G401 (cell line): ENCODE measurements at regions not wholly inside any gene's neighbourhood (a gene's known extent, or its start where the extent isn't known, plus 50 kb on each side); places are given as distances from the start of the nearest gene placed in this dataset.

Experiments
- DNase-seq: peaks from one replicate; pipeline ENCODE4 v3.0.0-alpha.2; 2015; ENCODE audit warnings: low spot score
- in situ Hi-C: cut with HindIII; loops from 2 replicates; pipeline ENCODE4 v1.10.0; 2016; ENCODE audit warnings: low sequenced_read_pairs, mixed read lengths

DNA sequence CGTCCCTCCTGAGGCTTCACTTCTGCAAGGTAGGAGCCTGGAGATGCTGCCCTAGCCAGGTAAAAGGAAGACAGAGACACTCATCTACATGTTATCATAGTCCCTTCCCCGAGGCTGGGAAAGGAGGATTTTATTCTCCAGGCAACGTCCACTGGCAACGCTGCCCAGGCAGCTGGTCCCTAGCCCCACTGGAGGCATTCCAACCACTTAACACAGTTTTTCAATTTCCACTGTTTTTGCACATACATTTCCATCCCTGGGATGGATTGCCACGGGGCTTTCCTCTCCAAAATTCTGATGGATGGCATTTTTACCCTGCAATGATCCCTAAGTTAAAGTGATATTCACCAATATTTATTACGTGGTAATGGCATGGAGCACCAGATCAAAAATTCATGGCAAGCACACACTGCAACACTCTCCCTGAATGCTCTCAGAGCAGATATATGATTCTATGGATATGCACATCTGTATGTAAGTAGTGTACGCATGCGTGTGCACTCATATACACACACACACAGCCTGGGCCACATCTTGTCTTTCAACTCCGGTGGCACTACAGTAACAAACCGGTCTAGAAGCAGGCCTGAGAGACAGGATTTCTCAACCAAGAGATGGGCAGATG lies 322.3 kb upstream of the TSHZ3 start:
- no peak for DNase-seq

DNA sequence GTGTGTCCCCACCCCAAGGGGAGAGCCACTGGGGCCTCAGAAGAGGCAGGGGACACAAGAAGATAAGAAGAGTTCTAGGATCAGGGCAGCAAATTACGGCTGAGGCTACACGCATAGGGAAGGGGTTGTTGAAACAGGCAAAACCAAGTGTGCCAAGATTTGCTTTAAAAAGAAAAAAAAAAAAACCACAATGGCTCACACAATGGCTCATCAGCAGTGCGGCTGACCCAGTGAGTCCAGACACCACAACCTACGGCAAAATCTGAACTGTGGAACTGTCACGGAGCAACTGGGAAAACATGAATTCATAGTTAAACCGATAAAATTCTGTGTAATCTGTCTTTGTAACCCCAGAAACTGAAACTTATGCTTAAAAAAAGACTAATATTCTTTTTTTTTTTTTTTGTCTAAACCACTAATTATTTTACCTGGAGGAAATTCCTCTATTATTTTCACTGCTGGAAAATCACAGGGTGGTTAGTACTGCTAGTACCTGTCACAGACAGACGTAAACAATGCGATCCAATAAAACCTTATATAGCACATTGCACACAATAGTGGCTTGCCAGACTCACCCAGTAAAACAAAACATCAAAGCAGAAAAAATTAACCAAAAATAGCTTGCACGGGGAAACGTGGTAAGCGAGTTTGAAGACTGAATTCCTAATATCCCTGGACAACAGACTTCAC lies 325.4 kb upstream of the TSHZ3 start:
- no peak for DNase-seq
- in situ Hi-C loops: no loop called here

More for the DNA sequence above, 322.3 kb upstream of the TSHZ3 start:
- in situ Hi-C loops: no loop called here

DNA sequence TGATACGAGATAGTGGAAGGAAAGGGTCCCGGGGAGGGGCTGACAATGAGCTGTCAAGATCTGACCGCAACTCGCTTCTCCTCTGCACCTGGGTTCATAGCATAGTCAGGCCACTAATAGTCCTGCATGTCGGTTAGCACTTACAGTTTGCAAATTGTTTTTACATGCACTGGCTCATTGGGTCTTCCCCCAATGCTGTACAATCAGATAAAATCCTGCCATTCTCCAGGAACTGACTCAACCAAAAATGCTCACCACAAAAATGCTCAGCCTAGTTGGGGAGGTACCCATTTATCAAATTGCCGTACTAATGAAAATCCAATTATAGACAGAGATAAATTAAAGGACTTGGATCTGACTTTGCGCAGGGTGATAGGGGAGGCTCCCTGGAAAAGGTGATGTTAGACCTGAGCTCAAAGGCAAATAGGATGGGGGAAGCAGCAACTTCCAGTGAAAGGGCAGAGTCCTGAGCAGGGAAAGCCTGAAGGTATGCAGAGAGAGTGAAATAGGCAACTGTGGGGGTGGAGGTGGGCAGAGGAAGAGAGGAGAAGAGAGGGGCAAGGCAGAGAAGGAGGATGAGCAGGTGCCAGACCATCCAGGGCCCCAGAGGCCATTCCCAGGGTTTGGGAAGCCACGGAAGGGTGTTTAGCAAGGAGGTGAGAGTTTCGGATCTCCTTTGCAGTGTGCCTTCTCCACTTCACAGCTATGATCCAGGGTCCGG lies 326.1 kb upstream of the TSHZ3 start:
- no peak for DNase-seq
- in situ Hi-C loops: no loop called here

DNA sequence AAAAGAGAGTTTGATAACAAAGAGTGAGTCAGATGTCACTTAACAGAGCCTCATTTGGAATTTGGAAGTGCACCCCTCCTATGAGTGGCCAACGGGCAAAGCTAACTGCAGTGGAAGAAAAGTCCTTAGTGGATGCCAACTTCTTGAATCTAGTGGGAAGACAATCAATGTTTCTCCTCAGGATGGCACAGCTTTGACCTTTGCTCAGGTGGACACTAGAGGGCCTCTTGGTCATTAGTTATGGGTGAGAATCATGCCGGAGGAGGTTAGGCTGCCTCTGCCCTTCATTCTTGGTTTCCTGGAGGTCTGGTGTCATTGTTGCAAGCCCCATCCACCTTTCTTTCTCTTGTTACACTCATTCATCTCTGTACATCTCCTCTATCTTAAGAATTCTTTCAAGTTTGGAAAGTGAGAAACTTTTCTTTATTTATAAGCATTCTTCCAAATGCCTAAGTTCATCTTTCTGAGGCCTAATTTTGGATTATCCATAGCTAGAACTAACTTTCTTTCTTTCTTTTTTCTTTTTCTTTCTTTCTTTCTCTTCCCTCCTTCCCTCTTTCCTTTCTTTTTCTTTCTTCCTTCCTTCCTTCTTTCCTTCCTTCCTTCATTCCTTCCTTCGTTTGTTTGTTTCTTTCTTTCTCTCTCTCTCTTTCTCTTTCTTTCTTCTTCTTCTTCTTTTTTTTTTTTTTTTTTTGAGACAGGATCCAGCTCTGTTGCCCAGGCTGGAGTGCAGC lies 327.2 kb upstream of the TSHZ3 start:
- in situ Hi-C loops: no loop called here
- no peak for DNase-seq

DNA sequence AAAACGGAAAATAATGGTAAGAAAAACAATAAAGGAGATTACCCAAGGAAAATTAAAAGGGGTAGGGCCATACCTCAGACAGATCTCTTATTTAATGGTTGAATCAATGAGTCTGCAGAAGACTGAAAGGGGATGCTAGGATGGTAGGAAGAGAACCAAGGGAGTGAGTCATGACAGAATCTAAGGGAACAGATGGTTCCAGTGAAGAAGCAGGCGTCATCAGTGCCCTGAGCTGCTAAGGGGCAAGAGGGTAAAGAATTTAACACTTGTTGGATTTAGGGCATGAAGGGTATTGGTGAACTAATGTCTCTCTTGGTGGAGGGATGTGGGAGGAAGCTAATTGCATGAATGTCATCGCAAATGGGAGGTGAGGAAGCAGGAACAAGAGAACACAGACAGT lies 329.2 kb upstream of the TSHZ3 start:
- in situ Hi-C loops: no loop called here
- DNase-seq: no peak

DNA sequence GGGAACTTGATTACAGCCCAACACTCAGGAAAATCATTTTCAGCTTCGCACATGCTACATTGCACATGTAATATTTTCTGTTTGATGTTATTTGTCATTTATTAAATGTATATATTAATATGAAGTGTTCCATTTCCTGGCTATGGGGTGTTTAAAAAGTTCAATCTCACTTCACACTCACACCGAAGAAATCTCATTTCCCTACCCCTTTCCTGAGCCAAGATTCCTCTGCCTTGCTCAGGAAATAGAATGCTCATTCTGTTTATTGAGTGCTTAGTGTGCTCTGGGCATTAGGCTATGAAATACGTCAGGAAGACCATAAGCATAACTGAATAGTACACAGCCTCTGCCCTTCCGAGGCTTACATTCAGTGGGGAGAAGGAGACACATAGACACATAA lies 331.9 kb upstream of the TSHZ3 start:
- no peak for DNase-seq
- in situ Hi-C loops: no loop called here

DNA sequence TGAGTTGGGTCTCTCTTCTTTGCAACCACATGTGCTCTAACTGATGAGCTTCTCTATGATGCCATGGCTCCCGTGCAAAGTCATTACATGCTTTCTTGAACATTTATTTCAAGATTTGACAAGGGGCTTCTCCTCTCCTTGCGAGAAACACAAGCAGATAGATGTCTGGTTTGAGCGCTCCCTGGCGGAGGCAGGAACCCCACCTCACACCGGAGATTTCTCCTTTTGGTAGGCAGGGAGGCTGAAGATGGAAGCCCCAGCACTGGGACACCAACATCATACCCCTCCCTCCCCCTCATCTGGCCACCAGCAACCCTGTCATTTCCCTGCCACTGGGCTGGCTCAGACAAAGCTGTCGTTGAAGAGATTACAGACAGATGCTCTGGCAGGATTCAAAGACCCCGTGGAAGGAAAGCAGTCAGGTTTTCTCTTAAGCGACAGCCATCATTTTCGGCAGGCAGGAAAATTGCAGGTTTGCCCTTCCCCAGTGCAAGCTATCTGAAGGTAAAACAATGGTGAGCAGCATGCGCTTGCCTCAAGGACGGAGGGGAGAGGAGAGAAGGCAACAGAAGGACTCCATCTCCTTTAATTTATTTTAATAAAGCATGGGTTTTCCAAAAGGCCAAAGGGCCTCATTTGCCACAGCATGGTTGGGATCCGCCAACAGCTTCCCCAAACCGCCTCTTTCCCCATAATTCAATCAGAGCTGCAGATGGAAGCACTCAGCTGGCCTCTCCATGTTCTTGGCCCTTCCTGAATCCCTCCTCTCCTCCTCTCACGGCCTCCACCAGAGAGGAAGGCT lies 344.1 kb upstream of the TSHZ3 start:
- in situ Hi-C loops: no loop called here
- DNase-seq: no peak

DNA sequence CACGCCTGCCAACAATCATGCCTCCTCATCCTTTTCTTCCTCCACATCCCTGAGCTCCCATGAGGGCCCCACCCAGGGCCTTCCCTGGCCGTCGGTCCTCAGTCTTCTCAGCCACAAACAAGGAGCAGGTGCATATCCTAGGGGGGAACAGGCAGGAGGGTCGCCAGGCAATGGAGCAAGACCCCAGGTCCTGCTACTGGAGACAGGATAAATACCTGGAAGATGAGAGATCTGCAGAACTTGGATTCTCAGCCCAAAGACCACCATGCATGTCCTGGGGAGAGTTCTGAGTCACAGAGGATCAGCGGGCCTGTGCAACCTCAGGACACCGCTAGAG lies 344.7 kb upstream of the TSHZ3 start:
- DNase-seq: no peak
- in situ Hi-C loops: no loop called here

DNA sequence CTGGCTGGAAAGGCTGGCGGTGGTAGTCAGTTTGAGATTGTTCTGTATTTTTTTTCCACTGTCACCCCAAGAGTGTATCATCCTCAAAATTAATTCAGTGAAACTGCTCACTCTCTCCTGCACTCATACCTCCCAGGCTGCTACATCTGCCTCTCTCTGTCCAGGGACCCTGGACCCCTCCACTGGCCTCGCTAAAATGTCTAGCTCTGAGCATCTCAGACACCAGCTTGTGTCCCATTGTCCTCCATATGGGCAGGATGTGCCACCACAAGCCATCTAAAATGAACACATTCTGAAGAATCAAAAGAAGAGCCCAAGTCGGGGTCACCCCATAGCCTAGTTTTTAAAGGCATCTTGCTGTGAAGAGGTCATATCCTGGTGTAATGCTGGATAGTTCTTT lies 345.5 kb upstream of the TSHZ3 start:
- in situ Hi-C loops: no loop called here
- no peak for DNase-seq

DNA sequence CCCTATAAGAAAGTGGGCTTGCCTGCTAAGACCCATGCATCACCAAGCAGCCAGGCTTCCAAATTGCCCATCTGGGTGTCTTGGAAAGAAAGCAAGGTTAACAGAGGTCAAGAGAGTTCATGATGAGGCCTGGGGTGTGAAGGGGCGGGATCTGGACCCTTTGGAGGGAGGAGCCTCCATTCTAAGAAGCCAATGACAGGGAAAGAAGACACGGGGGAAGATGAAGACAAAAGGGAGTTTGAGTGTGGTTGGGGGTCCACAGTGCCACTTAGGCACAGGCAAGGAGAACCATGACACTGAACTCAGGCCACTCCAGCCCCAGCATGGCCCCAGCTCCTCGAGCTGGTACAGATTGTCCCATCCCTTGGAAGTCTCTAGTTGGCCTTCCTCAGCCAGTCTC lies 350.2 kb upstream of the TSHZ3 start:
- in situ Hi-C loops: no loop called here
- no peak for DNase-seq

DNA sequence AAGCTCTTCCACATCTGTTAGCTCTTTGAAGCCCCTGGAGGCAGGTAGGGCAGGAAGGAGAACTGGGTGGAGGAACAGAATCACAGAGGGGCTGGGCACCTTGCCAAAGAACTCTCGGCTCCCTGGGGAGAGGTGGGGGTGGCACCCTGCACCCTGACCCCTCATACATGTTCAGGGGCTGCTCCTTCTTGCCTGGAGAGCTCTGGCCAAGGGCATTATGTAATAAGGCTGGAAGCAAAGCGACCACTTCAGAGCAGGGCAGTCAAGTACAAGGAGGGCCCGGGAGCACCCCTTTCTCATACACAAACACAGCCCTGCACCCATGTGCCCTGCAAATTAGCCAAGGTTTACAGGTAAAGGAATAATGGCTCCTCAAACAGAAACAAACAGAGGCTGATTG lies 351.9 kb upstream of the TSHZ3 start:
- DNase-seq: no peak
- in situ Hi-C loops: no loop called here

DNA sequence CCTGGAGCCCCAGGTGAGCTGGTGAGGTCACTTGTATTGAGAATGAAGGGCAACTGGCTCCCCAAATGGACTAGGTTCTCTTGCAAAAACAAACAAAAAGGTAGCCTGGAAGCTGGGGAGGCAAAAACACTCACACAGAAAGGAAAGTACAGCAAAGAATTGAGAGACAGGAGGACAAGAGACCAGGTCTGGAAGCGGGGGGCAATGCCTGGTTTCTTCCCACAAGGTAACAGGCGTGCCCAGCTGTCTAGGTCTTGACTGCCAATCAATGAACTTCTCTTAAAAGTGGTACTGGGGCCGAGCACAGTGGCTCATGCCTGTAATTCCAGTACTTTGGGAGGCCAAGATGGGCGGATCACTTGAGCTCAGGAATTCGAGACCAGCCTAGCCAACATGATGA lies 356.4 kb upstream of the TSHZ3 start:
- in situ Hi-C loops: no loop called here
- no peak for DNase-seq

DNA sequence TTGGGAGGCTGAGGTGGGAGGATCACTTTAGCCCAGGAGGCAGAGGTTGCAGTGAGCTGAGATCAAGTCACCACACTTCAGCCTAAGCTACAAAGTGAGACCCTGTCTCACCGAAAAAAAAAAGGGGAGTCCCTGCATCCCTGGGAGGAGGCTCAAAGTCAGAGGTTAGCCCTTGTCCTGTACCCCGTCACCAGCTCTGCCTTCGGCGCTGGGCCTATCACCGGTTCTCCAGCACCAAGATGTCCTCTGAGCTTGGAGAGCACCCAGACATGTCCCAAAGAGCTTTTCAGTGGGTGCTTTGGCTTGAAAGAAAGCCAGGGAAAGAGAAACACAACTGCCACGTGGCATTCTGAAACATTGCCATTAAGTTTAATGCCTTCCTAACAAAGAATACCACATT lies 356.9 kb upstream of the TSHZ3 start:
- DNase-seq: no peak
- in situ Hi-C loops: no loop called here

DNA sequence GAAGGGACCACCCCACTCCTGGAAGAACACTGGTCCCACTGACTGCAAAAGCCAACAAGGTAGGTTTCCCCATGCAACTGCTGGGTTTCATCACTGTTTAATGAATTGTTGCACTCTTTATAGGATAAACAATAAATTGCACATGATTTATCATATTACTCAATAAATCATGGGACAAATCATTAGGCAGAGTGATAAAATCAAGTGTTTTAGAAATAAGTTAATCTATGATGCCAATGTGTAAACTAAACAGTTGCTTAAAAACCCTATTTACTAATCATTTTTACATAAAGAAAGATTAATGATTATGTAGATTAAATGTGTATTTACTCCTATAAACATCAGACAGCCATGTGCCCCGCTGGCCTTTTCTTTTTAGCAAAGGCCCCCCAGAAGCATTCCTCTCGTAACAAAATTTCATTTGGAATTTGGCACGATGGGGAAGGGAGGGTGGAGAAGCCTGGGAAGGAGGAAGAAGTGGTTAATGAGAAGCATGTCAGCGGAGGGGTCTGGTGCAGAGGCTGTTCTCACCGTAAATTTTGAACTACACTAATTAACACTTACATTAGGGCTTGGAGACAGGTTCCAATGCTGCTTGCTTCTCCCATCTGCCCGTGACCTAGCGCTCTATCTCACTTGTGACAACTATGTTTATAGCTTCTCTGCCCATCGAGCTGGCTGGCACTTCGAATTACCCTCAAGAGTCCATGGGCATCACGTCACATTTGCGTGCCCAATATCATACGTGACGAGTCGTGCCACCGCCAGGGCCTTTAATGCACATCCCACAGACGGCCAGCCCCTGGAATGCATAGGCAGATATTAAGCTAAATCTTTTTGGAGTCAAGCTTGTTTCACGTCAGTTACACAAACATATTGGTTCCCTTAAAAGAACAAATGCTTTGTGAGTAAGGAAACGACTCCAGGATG lies 357.7 kb upstream of the TSHZ3 start:
- no peak for DNase-seq
- in situ Hi-C loops: no loop called here

DNA sequence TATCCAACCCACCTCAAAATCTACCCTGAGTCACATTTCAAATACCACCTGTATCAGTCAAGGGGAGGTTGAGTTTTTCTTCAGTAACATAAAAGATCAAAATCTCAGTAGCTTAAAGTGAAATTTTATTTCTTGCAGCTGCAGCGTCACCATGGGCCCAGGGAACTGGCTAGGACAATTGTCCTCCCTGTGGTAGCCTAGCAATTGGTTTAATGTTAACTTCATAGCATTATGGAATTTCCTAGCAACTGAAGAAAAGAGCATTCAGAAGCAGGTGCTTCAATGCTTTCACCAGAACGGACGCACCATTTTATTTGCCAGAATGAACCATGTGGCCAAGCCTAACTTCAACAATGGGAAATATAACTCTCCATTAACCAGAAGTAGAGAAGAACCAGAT lies 359.3 kb upstream of the TSHZ3 start:
- DNase-seq: no peak
- in situ Hi-C loops: no loop called here

DNA sequence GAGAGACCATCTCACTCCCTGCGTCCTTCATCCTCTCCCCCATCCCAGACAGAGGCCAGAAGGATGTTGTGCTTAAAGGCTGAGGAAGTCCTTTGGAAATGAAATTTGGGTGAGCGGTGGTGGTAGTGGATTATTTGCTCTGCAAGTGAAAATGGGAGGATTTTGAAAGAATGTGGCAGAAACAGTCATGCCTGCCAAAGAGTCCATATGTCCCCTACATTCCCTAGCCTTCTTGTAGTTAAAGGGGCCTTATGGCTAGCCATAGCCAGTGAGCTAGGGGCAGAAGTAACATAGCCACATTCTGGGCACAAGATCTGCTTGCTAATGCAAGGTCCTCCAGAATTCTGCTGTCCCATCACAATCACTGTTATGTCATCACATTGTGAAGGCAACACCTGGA lies 360.2 kb upstream of the TSHZ3 start:
- in situ Hi-C loops: no loop called here
- DNase-seq: no peak

DNA sequence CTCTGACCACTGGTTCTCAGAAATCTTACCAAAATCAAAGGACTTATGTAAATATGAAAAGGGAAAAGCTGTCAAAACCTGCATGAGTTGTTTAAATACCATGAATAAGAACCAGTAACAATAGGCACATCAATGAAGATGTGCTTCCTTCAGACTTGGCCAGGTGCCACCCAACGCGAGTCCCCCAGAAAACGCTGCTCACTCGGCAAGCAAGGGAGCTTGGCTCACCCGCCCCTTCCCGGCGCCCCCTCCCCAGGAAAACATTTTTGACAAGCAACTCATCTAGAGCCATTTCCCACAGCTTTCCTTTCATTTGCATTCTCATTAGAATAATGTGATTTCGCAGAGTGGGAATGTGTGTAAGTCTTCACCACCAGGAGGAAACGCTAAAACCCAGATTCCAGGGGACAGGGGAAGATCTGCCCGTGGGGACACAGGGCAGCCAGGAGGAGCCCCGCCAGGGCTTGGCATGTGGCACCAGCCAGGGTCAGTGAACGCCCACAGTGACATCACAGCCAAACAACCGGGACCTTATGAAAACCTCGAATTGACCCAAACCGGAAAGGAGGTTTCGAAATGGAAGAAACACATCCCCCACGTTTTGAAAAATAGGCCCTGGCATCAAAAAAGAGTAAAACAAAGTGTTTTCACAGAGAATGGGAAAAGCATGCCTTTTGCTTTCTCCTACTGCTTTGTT lies 366.2 kb upstream of the TSHZ3 start:
- no peak for DNase-seq
- in situ Hi-C loops: no loop called here

DNA sequence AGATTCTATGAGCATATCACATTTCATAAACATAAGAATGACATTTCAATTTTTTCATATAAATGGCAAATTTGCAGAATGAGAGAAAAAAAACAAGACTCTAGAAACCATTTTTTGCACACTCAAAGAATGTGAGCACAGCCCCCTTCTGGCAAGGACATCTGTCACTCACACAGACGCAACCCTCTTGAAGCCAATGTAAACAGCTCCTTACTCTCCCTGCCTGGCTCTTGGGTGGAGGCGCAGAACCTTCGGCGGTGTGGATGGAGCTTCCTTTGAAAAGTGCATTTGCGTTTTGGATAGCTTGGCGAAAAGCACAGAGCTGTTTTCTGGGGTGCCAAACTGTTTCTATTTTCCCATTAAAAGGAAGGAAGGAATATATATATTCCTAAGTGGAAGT lies 367.6 kb upstream of the TSHZ3 start:
- no peak for DNase-seq
- in situ Hi-C loops: no loop called here
